ENCODE measurements at regions not wholly inside any gene's neighbourhood (a gene's known extent, or its start where the extent isn't known, plus 50 kb on each side); places are given as distances from the start of the nearest gene placed in this dataset.

GRCh38 chr2:55973673-55974072, 50.1 kb upstream of the EFEMP1 start:
- no peak for DNase-seq (ENCODE audit: low read depth)

GRCh38 chr2:55976681-55977080, 53.1 kb upstream of the EFEMP1 start:
- no peak for DNase-seq (ENCODE audit: low read depth)

DNA sequence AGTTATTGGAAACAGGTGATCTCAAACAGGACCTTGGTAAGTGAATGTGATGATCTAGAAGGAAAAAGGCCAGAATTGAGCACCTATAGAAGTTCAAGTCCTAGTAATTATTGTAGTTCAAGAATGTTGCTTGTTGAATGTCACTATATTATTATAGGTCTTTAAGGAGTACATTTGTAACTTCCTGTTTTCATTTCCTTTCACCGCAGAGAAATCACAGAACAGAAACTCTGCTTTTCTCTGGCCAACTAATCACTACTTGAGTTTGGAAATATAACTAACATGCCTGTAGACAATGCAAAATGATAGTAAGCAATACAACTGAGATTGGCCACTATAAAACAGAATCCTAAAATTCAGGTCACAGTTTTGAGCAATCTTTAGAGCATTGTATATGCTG, 61.8 kb upstream of the EFEMP1 start:
- no peak for DNase-seq (ENCODE audit: low read depth)

- no peak for DNase-seq (ENCODE audit: low read depth)
These were observed 62.4 kb upstream of the EFEMP1 start for GRCh38 chr2:55986001-55986400.

GRCh38 chr2:55986700-55987440, 63.3 kb upstream of the EFEMP1 start:
- DNase-seq (ENCODE audit: low read depth): no peak

- no peak for DNase-seq (ENCODE audit: low read depth)
These were observed 65.8 kb upstream of the EFEMP1 start for GRCh38 chr2:55989405-55989804.

GRCh38 chr2:55992455-55992854, 68.9 kb upstream of the EFEMP1 start:
- peak; percentile 97 for DNase-seq (ENCODE audit: low read depth)

- DNase-seq (ENCODE audit: low read depth): no peak
These were observed 70.1 kb upstream of the EFEMP1 start for GRCh38 chr2:55993685-55994084.

DNA sequence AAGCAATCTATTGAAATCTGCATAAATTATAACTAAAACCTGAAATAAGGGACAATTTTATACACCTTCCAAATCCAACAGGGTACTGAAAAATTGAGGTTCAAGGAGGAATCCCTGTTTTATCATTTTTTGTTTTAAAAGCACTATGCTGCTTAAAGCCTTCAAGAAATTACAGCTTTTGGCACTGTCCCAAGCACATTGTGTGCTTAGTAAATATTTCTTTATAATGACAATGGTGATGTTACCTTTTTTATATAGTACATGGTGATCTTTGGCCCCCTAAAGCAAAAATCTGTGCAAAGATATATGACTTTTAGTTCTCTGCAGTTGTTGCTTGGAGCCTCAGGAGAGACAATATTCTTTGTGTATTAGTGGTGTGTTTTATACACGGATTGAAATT, 71.6 kb upstream of the EFEMP1 start:
- no peak for DNase-seq (ENCODE audit: low read depth)

DNA sequence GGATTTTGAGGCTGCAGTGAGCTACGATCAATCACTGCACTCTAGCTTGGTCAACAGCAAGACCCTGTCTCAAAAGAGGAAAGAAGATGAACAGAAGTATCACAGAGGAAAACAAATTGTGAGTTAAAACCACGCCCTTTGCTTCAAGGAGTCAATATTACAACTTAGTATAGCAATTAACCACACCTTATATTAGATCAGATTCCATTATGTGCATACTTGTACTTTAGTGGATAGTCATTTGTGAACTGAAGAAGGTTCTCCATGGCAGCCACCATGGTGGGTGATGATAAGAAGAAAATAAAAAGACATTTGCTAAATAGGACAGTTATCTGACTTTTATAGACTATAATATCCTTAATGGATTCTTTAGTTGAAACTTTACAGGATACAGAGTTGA, 72.3 kb upstream of the EFEMP1 start:
- no peak for DNase-seq (ENCODE audit: low read depth)

DNA sequence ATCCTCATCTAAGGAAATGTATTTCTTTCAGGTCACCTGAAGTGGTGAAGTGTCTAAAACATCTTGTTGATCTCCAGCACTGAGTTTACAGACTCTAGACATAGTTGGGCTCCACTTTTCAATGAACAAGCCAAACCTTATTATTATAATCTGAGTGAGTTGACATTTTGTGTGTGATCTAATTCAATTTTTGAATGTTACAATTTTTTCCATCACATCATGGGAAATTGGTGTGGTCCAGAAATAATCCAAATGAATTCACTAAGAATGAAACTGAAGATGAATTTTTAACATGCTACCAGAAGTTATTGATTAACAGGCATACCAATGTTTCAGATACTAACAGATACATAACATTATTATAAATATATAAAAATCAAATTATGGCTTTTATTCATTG, 75.6 kb upstream of the EFEMP1 start:
- no peak for DNase-seq (ENCODE audit: low read depth)

DNA sequence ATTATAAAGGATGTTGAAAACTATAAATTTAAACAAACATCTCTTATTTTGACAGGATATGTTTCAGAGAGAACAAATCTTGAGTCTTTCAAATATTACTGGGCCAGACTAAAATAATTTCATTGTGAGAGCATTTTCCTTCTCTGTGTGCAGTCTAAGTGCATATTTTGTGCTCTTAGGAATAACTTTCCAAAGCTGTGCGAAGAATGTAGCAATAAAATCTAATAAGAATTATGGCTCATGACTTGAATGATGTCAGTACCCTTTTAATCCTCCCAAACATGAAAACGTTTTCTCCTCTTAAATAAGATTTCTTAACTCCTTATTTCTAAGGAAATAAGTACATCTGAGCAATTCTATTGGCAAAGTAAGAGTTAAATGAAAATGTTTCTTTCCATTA, 76.2 kb upstream of the EFEMP1 start:
- peak; percentile 16 for DNase-seq (ENCODE audit: low read depth)

DNA sequence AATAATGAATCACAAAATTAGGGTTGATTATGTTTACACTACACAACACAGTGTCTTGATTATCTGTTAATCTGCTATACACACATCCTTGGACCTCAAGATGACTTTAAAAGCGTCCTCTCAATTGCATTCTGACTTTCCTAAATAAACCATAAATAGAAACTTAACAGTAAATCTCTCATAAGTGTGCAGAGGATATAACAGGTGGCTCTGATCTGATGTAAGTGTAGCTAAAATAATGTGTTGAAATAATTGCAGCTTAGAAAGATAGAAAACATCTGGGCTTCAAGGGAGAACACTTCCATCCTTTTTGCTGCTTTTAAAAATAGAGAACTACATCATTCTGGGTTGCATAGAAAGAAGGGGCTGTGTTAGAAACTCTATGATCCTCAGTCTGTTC, 78.4 kb upstream of the EFEMP1 start:
- DNase-seq (ENCODE audit: low read depth): no peak

DNA sequence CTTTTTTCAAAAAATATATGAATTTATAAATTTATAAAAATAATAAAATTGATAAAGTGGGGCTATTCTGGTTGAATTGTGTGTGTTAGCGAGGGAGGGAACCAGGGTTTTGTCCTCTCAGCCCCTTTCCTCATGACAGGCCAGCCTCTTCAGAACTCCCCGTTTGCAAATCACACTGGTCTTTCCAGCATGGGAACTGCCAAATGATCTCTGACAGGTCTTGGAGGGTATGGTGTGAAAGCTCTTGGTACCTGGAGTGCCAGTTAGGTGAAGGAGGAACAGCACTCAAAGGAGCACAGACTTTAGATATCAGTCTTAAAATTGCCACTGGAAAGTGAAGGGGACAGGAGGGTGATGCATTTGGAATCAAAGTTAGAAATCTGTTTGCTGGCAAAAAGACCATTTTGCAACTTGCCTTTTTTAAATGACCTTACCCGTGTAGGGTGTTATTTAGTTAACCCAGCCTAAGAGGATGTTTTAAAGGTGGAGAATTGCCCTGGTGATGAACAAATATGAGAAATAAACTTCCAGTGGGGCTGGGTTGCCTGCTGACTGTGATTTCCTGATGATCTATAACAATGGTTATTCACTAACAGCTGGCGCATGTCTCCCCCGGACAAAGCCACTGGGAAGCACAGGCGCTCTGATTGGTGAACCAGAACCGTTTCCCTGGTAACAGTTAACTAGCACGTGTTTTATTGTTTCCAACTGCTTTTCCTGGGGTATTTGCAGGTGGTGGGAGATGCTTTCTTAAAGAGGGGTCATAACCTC, 85.3 kb upstream of the EFEMP1 start:
- DNase-seq (ENCODE audit: low read depth): peak; percentile 72

GRCh38 chr2:56009758-56010458, 86.3 kb upstream of the EFEMP1 start:
- peak; percentile 40 for DNase-seq (ENCODE audit: low read depth)

DNA sequence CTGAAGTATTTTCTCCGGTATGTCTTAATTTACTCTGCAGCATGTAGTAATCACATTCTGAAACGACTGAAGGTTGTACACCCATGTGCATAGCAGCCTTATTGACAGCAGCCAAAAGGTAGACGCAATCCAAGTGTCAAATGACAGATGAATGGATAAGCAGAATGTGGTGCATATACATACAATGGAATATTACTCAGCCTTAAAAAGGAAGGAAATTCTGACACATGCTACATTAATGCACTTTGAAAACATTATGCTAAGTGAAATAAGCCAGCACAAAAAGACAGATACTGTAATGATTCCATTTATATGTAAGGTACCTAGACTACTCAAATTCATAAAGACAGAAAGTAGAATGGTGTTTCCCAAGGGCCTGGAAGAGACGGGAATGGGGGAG, 88.0 kb upstream of the EFEMP1 start:
- no peak for DNase-seq (ENCODE audit: low read depth)

GRCh38 chr2:56012221-56012765, 88.7 kb upstream of the EFEMP1 start:
- DNase-seq (ENCODE audit: low read depth): no peak

DNA sequence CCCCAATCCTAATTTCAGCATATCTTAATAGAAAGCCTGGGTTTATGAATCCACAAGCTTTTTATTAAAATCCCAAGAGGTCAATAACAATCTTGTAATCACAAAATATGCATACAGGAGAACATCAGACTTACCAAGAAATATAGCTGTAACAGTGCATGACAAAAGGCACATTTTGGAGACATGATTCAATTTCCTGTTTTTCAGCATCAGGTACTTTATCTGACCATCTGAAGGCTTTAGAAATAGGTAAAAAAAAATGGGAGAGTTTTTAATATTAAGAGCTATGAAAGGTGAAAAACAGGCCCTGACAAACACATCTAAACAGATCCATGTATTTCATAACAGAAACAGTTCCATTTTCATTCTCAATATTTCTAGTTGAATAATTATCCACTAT, 89.9 kb upstream of the EFEMP1 start:
- DNase-seq (ENCODE audit: low read depth): no peak

- no peak for DNase-seq (ENCODE audit: low read depth)
These were observed 90.6 kb upstream of the EFEMP1 start for GRCh38 chr2:56014046-56014730.

DNA sequence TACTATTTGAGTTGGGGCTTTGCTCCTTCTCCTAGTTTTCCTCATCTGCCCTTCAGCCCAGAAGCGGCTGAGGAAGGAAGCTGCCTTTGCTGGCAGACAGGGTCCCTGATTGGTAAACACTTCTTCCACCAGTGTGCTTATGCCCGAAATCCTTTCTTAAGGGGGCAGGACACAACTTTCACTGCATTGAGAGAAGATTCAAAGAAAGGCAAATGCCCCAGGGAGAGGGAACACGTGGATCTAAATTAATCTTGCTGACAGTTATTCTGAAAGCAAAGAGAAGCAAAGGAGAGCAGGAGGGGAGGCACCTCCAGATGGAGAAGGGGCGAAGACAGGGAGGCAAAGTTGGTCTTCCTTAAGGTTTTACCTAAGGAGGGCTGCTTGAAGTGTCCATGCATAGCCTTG, 92.1 kb upstream of the EFEMP1 start:
- no peak for DNase-seq (ENCODE audit: low read depth)

GRCh38 chr2:56017784-56018183, 94.2 kb upstream of the EFEMP1 start:
- DNase-seq (ENCODE audit: low read depth): no peak

- no peak for DNase-seq (ENCODE audit: low read depth)
These were observed 94.7 kb upstream of the EFEMP1 start for GRCh38 chr2:56018267-56018666.
